OCI-LY1 (cell line): ENCODE measurements at regions not wholly inside any gene's neighbourhood (a gene's known extent, or its start where the extent isn't known, plus 50 kb on each side); places are given as distances from the start of the nearest gene placed in this dataset.

Experiments used
- H2AFZ ChIP-seq: fragments of 200-600 bp; sonication (generic), shearing (Covaris generic); 2 replicates; pipeline ENCODE4 v1.6.0; 2014; ENCODE audit warnings: antibody characterized with exemption, mild to moderate bottlenecking, low read length
- H3F3A ChIP-seq: fragments of 200-600 bp; sonication (generic), shearing (Covaris generic); 2 replicates; pipeline ENCODE4 v1.6.0; 2014; ENCODE audit warnings: mild to moderate bottlenecking, antibody characterized with exemption, low read length, moderate library complexity; ENCODE audit not compliant: insufficient read depth
- H3K27ac ChIP-seq: fragments of 200-600 bp; sonication (generic); 2 replicates; pipeline ENCODE4 v1.5.1; 2014; ENCODE audit warnings: low read length, mixed run types, mild to moderate bottlenecking, low read depth; ENCODE audit not compliant: poor library complexity, severe bottlenecking
- H3K27me3 ChIP-seq: fragments of 200-600 bp; sonication (generic); 2 replicates; pipeline ENCODE4 v1.6.0; 2014; ENCODE audit warnings: antibody characterized with exemption, mild to moderate bottlenecking, low read length, moderate library complexity; ENCODE audit not compliant: insufficient read depth
- H3K36me3 ChIP-seq: fragments of 200-600 bp; sonication (generic); 2 replicates; pipeline ENCODE4 v1.6.1; 2014; ENCODE audit warnings: mild to moderate bottlenecking, antibody characterized with exemption, low read length, moderate library complexity, mixed read lengths; ENCODE audit not compliant: insufficient read depth
- H3K4me1 ChIP-seq: fragments of 200-600 bp; sonication (generic); 2 replicates; pipeline ENCODE4 v1.5.1; 2014; ENCODE audit warnings: mild to moderate bottlenecking, low read length, moderate library complexity; ENCODE audit not compliant: insufficient read depth, severe bottlenecking
- H3K4me2 ChIP-seq: fragments of 200-600 bp; sonication (generic), shearing (Covaris generic); 2 replicates; pipeline ENCODE4 v1.6.1; 2014; ENCODE audit warnings: low read length
- H3K4me3 ChIP-seq: fragments of 200-600 bp; sonication (generic); 2 replicates; pipeline ENCODE4 v1.5.1; 2014; ENCODE audit warnings: low read length, low read depth, mild to moderate bottlenecking, mixed read lengths; ENCODE audit not compliant: poor library complexity, severe bottlenecking
- H3K79me2 ChIP-seq: fragments of 200-600 bp; shearing (Covaris generic); 2 replicates; pipeline ENCODE4 v1.6.1; 2016; ENCODE audit warnings: mixed run types, low read length, mixed read lengths; ENCODE audit not compliant: insufficient read depth
- H3K9ac ChIP-seq: fragments of 200-600 bp; sonication (generic), shearing (Covaris generic); 2 replicates; pipeline ENCODE4 v1.6.1; 2014; ENCODE audit warnings: mild to moderate bottlenecking, low read length, mixed read lengths
- H3K9me2 ChIP-seq: fragments of 200-600 bp; sonication (generic), shearing (Covaris generic); 2 replicates; pipeline ENCODE4 v1.6.1; 2014; ENCODE audit warnings: low read depth, mild to moderate bottlenecking, low read length, mixed read lengths
- H3K9me3 ChIP-seq: fragments of 200-600 bp; shearing (Covaris generic); 2 replicates; pipeline ENCODE4 v1.6.1; 2014; ENCODE audit warnings: low read length, mixed read lengths
- H4K20me1 ChIP-seq: fragments of 200-600 bp; sonication (generic), shearing (Covaris generic); 2 replicates; pipeline ENCODE4 v1.6.0; 2016; ENCODE audit warnings: mild to moderate bottlenecking, low read length; ENCODE audit not compliant: insufficient read depth
- EZH2 ChIP-seq: fragments of 200-600 bp; sonication (generic), shearing (Covaris generic); IDR thresholded peaks from 2 replicates; pipeline ENCODE4 v1.8.0; 2017; ENCODE audit warnings: borderline replicate concordance, mixed run types, mild to moderate bottlenecking, antibody characterized with exemption, low read length, moderate library complexity, mixed read lengths
- TF ChIP-seq, protein P1 (sequence below): fragments of 200-600 bp; sonication (generic), shearing (Covaris generic); IDR thresholded peaks from 2 replicates; pipeline ENCODE4 v1.5.1; 2017; ENCODE audit warnings: mild to moderate bottlenecking, antibody characterized with exemption, low read length, moderate library complexity, mixed read lengths

DNA sequence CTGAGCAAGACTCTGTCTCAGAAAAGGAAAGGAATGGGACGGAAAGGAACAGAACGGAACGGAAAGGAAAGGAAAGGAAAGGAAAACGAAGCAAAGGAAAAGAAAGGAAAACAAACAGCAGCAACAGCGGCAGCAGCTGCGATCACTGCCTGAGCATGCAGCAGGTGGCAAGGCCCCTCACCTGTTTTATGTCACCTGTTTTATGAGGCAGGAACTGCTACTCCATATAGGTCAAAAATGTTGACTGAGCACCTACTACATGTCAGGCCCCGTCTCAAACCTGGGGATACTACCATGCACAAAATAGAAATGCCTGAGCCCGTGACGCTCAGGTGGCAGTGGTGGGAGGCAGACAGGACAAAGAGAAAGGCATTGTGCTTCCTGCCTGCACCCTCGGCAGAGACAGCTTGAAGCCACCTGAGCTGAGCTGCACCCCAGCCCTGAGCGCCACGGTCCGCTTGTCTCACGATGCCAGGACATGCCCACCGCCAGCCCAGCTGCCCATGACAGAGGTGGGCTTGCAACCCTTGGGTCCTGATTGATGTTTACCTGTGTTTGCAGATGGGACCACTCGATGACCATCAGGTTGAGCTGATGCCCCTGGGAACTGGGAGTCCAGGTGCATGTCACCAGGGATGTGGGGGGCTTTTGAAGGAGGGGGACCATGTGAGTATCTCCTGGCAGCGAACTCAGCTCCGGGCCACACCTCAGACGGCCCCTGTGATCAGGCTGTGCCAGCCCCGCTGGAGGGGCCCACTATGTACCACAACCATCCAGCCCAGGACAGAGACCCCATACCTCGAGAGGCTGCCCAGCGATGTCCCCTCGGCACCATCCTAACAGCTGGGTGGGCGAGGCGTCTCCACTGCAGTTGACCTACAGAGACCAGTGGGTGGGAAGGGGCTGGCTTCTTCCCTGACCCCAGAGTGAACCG is 77.4 kb downstream of the RMI2 start:
- Histone ChIP-seq H3K79me2 (no peaks in the 10 kb centered on the region), H3K9me3 (no peaks in the 10 kb centered on the region), H3K36me3 (no peaks in the 10 kb centered on the region), H4K20me1 (no peaks in the 10 kb centered on the region), H3F3A (no peaks in the 10 kb centered on the region), H3K9me2 (no peaks in the 10 kb centered on the region), H2AFZ (no peak overlapping the region), H3K27ac (no peak overlapping the region), H3K4me3 (no peak overlapping the region), H3K27me3 (peaks cover 4% of the 10 kb centered on the region; the same call in 1 of the 2 replicates), H3K4me2 (no peak overlapping the region), H3K4me1 (no peaks in the 10 kb centered on the region), H3K9ac (no peak overlapping the region)
- TF ChIP-seq, protein P1, sequence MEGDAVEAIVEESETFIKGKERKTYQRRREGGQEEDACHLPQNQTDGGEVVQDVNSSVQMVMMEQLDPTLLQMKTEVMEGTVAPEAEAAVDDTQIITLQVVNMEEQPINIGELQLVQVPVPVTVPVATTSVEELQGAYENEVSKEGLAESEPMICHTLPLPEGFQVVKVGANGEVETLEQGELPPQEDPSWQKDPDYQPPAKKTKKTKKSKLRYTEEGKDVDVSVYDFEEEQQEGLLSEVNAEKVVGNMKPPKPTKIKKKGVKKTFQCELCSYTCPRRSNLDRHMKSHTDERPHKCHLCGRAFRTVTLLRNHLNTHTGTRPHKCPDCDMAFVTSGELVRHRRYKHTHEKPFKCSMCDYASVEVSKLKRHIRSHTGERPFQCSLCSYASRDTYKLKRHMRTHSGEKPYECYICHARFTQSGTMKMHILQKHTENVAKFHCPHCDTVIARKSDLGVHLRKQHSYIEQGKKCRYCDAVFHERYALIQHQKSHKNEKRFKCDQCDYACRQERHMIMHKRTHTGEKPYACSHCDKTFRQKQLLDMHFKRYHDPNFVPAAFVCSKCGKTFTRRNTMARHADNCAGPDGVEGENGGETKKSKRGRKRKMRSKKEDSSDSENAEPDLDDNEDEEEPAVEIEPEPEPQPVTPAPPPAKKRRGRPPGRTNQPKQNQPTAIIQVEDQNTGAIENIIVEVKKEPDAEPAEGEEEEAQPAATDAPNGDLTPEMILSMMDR: no peak
- no peak for TF ChIP-seq EZH2

DNA sequence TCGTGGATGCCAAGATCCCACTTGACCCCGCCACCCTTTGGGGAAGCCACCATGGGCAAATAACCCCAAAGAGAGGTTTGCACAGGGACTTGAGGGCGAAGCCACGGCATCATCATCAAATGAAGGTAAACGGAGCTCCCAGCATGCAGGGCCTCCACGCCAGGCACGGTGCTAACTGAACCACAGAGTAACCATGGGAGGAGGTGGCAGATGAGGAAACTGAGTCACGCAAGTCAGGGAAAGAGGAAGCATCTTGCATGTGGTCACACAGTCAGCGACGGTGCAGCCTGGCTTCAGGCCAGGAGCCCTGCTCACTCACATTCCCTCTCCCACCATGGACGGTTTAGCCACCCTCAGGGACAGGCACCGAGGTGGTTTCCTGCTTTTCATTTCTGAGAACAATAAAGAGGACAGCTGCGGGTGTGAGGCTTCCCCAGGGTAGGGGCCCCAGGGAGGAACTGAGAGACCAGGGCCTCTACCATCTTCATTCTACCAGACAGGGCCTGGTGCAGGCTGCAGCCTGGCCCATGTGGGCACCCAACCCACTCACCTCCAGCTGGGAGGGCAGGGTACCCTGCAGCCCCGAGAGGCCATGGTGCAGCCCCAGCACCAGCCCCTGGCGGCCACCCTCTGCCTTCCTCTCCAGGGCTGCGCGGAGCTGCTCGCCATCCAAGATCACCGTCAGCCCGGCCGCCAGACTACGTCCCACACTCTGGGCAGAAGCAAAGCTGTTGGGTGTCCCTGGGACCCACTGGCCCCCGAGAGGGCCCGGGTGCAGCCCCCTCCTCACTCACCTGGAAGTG is 78.3 kb downstream of the RMI2 start:
- no peaks in the 10 kb centered on the region for H3F3A ChIP-seq
- no peaks in the 10 kb centered on the region for H3K9me3 ChIP-seq
- H3K27me3 ChIP-seq: no peaks in the 10 kb centered on the region; the same call in 1 of the 2 replicates
- H3K9me2 ChIP-seq: no peaks in the 10 kb centered on the region
- H3K79me2 ChIP-seq: no peaks in the 10 kb centered on the region
- TF ChIP-seq, protein P1: no peak
- TF ChIP-seq EZH2: no peak
- H3K4me2 ChIP-seq: no peak overlapping the region
- no peaks in the 10 kb centered on the region for H3K36me3 ChIP-seq
- no peak overlapping the region for H3K4me3 ChIP-seq
- H2AFZ ChIP-seq: no peak overlapping the region
- no peaks in the 10 kb centered on the region for H3K4me1 ChIP-seq
- H3K9ac ChIP-seq: no peak overlapping the region
- H3K27ac ChIP-seq: no peak overlapping the region
- no peaks in the 10 kb centered on the region for H4K20me1 ChIP-seq

DNA sequence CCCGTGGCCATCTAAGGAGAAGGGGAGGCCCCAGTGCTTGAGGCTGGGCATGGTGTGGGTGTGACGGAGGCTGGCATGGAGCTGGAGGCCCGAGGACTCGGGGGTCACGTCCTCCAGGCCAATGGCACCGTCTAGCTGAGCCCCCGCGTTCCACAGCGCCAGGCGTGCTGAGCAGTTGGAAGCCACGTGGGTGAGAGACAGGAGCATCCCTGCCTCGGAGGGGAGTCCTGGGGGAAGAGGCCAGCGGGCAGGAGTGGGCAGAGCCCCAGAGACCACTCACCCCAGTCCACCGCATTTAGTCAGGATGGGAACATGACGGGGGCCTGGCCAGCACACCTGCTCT is 78.8 kb downstream of the RMI2 start:
- no peak overlapping the region for H3K27ac ChIP-seq
- H3K36me3 ChIP-seq: no peaks in the 10 kb centered on the region
- TF ChIP-seq EZH2: no peak
- TF ChIP-seq, protein P1: no peak
- no peak overlapping the region for H3K4me2 ChIP-seq
- no peak overlapping the region for H2AFZ ChIP-seq
- H3K4me1 ChIP-seq: no peaks in the 10 kb centered on the region
- no peaks in the 10 kb centered on the region for H3K9me2 ChIP-seq
- H3F3A ChIP-seq: no peaks in the 10 kb centered on the region
- H3K79me2 ChIP-seq: no peaks in the 10 kb centered on the region
- no peaks in the 10 kb centered on the region for H3K9me3 ChIP-seq
- H3K9ac ChIP-seq: no peak overlapping the region
- no peak overlapping the region for H3K4me3 ChIP-seq
- H4K20me1 ChIP-seq: no peaks in the 10 kb centered on the region
- no peaks in the 10 kb centered on the region for H3K27me3 ChIP-seq
